DMS79 (cell line): ENCODE measurements at regions not wholly inside any gene's neighbourhood (a gene's known extent, or its start where the extent isn't known, plus 50 kb on each side); places are given as distances from the start of the nearest gene placed in this dataset.
A peak's percentile ranks its signal among the peaks of the same experiment; 100 is the strongest.
"Not testable (repeated sequence)": the region's sequence is repeated elsewhere in the genome, so short reads cannot be mapped to it uniquely, and the experiment has no call there.

Source experiments
- DNase-seq: peaks from one replicate; lab custom pipeline; 2025; lab: John Stamatoyannopoulos, UW

DNA sequence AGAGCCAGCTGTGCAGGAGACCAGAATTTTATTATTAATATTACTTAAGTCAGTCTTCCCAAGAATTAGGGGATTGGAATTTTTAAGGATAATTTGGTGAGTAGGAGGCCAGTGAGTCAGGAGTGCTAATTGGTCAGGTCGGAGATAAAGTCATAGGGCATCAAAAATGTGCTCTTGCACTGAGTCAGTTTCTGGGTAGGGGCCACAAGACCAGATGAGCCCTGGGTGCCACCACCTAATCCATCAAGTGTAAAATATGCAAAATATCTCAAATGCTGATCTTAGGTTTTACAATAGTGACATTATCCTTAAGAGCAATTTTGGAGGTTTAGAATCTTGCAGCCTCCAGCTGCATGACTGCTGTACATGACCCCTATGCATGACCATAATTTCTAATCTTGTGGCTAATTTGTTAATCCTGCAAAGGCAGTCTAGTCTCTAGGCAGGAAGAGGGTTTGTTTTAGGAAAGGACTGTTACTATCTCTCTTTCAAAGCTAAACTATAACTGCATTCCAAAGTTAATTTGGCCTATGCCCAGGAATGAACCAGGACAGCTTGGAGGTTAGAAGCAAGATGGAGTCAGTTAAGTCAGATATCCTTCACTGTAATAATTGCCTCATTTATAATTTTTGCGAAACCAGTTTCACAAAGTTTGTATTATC lies 215.9 kb downstream of the RNF152 start:
- DNase-seq, result no peak

DNA sequence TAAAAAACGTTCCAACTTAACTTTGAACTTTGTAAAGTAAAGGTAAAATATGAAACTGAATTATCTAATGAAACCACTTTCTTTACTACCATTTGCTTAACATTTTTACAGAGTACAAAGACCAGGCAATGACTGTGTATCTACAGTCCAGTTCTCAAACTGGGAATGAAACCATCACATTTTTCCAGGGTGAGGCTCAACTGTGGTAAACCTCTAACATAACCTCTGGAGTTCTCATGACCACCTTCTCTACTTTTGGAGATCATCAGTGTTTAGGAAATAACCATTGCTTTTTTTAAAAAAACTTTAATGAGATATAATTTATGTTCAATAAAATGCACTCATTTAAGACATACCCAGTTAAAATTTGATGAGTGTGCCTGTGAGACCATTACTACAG lies 223.5 kb downstream of the RNF152 start:
- DNase-seq, result no peak

DNA sequence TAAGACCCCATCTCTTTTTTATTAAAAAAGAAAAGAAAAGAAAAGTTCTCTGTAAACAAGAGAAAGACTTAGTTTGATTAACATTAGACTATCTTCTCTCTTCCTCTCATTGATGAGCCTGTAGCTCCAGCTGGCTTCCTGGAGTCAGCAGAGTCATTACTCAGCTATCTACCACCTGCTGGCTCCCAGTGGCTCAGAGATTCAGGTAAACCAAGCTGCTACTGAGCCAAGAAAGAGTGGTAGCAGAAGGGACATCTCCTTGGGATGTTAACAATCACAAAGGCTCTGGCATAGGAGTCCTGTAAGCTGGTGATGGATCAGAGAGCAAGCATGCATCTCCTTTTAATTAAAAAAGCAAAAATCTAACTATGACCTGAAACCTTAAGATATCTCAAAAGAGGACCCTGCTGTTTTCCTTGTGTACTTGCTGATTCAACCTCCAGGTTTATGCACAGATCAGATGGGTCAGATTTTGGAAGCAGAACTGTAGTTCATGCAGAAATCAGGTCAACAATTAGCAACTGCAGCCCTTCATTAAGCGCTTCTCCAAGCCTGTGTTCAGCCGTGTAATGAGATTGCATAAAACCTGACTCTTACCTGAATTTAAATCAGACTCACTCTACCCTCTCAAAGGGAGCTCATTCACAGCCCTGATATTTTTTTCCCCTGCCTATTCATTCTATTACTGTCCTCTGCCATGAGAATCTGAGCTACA lies 225.8 kb downstream of the RNF152 start:
- DNase-seq, result no peak

DNA sequence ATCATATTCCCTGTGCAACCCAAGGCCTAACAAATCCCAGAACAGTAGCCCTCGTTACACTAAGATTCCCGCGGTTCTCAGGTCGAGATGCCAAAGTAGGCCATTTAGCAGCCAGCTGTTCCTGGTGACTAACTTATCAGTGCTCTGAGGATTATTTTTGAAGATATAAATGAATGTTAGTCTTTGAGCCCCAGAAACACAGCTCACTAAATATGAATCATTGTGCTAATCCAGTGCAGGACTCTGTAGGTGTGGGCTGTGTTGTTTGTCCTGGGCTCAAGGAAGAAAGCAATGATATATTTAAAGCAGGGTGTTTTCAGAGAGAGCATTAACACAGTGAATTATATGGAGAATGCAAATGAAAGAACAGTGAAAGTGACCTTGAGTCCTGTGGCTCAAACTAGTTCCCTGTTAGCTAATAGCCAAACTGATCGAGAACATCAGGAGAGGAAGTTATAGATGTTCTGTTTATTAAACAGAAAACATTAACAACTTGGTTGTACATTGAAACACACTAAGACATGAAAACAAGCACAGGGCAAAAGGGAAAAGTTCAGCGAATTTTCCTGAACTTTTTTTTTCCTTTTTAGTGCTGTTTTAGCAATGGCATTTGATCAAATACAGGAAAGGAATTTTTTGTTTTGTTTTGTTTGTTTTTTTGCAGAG lies 228.3 kb downstream of the RNF152 start:
- DNase-seq, result no peak

DNA sequence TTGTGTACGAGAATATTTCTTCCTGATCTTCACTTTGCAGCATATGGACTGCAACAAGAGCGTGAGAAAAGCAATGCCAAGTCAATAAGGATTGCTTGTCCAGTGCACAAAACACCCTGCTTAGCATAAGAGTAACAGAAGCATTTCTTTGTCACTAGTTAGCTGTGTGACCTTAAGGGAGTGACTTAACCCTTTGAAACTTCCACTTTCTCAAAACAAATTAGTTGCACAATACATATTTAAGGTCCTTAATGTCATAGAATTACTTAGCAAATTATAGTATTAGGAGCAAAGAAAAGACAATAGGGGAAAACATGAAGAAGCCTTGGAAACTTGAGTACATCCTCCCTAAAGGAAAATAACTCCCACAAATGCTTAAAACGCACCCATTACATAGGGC lies 230.1 kb downstream of the RNF152 start:
- DNase-seq, result no peak

DNA sequence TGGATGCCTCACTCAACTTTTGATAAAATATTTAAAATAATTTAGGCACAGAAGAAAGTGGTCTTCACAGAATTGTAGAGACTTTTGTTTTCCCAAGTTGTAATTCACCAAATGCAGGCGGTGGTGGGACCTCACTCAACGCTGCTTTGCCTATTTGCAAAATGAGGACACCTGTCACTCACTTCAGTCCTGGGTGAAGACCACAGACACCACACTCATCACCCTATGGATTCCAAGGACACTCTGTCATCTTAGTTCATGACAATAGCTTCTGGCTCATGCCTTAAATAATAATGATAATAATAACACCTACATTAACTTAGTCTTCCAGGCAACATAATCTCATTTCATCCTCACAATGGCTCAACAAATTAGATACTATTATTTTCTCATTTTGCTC lies 234.4 kb downstream of the RNF152 start:
- DNase-seq, result no peak

DNA sequence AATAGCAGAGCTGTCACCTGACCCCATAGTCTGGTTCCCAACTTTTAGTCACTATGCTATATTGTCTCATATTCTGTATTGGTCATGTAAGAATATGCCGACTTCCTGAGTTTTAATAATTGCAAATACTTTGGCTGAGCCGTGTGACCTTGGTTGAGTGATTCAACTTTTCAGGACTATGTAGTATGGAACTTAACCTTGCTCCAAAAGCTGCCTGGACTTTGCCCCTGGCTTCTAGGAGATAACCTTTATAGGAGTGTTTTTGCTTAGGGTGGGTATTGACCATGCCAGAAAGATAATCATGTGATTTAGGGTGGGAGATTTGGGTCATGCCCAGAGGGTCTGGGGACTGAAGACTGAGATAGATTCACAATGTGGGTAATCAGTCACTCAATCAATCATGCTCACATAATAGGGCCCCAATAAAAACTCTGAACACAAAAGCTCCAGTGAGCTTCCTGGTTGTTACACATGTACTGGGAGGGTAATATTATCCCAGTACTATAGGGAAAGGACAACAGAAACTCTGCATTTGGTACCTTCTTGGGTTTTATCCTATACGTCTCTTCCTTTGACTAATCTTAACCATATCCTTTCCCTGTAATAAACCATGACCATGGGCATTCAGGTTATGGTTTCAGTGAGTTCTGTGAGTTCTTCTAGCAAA lies 235.6 kb downstream of the RNF152 start:
- no peak for DNase-seq

DNA sequence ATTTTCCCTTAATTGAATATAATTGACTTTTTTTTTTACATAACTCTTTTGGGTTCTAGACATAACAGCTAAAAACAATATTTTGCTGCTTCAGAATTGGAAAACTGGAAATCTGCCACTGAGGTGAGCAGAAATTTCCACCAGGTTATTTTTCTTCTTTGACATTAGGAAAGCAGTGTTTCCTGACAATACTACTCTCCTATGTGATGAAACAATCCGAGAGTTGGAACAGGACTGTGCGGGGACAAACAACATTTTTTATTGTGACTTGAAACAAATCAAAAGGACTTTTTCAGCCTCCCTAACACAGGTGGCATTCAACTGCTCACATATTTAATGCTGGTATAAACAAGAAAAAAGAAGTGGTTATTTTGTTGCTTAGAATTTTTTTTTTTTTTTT lies 237.2 kb downstream of the RNF152 start:
- DNase-seq, result no peak

DNA sequence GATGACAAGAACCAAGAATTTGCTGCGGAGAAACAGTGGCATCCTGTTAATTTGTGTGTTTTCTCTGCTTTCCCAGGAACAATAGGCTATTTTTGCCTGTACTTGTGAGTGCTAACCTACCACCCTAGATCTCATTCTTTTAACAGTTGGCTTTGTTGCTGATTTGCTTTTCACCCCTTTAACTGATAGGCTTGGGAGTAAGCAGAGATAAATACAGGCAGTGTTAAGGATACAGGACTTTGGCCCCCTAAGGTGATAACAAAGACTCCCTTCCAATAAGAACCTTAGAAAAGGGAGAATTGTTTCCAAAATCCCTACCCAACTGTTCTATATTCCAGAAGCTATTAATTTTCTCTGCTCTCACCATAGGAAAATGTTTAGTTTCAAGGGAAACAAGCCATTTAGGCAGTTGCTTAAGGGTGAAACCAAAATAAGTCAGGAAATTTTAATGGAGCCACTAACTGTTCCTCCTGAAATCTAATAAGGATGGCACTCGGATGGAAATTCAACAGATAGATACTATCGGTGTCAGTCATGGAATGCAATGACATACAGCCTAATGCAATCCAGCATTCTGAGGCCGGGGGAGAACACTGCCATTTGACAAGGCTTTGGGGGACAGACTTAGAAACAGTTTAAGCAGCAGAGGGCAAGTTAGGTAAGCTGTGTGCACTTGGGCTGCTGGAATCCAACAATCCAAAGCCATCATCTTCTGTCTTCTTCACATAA lies 238.8 kb downstream of the RNF152 start:
- DNase-seq, result no peak

DNA sequence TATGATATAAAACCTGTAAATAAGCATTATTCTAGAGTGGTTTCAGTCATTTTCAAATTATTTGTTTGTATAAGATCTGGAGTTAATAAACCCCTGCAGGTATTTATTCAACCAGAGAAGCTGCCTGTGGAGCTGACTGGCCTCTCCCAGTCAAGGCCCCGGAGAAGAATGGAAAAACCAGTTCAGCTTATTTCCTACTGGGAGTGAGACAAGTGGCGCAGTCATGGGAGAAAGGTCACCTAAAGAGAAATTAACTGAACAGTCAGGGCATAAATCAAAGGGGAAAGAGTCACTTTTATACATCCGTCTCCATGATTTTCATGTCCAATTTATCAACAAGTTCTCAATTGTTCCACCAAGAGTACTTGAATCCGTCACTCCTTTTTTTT lies 240.9 kb downstream of the RNF152 start:
- no peak for DNase-seq

DNA sequence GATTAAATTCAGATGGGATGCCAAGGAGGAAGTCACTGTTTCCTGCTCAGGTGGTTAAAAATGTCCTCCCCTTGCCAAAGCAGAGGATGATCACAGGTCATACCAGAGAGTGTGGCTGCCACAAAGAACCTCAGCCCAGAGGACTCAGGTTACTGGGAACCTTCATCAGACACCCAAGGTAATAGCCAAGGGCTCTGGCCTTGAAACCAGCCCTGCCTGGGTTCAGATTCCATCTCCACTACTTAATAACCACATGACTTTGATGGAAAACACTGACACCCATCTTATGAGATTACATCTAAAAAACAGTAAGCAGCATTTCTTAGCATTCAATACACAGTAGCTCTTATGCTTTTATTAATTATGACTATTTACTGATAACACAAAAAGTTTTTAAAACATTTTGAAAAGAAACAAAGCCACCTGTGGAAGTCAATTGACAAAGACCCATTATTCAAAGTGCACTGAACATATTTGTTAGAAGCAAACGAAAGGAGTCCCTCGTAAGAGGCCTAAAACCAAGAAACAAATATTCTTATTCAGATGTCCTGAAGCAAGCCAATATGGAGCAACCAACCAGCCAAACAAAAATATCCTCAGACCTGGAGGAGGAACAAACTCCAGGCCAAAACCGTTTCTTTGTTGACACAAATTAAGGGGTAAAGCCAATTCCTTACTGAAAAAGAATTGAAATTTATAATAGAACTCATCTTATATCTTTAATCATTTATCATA lies 241.5 kb downstream of the RNF152 start:
- DNase-seq, result no peak

DNA sequence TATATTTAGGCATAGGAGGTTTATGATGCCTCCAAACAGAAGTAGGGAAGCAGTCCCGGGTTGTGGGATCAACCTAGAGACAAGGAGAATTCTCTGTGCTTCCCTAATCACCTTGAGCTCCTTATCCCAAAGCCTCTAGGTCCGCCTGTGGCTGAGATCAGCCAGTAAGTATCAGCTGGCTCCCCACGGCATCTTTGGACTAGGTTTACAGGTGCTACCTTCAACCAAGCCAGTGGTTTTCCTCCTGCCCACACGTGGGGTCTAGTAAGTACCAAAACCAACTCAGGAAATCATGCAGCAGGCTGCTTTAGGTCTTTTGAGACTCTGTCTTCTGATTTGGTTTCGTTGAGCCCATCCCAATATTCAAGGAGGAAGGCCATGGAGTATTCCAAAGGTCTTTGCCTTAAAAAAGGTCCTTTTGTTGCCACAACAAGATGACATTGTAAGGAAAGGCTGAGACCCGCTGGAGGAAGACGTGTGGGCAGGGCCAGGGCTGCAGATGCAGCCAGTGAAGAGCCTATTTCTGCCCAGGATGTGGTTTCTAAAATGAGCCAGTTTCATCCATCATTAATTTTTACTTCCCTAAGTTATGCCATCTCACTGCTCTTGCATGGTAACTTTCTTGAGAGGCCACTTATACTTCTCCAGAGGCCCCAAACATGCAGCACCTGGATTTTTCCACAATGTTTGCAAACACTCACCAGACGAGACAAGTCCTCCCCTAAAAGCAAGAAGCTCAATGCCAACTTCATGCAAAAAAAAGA lies 248.7 kb downstream of the RNF152 start:
- peak; percentile 52 for DNase-seq

DNA sequence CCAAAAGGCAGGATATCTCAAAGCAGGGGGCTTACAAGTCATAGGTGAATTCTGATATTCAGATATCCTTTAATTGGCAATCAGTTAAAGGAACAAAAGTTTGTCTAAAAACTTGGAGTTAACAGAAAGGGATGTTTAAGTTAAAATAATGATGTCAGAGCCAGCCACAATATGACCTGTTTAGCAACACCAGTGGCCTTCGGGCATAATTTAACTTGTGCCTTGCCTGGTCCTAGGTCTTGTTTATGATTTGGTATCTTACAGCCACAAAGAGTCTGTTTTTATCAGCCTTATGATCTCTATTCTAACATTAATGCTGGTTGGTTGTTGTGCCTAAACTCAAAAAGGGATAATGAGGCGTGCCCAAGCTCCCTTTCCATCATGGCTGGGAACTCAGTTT lies 252.9 kb downstream of the RNF152 start:
- no peak for DNase-seq

DNA sequence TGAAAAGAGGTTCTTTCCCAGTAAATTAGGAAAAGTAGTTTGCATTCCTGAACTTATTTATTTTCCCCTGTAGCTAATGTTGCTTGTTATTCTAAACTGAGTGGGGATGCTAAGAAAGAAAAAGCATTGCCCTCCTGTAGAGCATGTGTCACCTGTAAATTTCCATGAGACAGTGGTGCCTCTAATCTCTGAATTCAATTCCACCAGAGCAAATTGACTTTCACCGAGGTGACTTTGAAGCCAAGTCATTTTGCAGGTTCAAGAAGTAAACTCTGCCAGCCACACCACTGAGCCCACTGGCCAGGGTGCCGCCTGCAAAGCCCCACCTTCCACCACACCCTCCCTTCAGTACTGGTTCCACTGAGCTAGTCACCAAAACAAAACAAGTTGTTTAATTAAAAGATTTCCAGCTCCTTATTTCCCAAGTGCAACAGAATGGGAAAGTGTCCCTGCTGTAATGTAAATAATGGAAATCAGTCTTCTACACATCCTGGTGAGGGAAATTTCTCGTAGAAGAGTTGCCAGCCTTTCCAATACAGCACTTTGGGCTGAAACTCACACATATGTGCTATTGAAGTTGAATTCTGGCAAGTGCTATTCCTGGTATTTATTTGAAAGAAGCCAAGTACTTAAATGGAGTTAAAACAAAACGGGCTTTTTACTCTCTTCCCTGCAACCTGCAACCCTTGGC lies 254.8 kb downstream of the RNF152 start:
- DNase-seq, result no peak

DNA sequence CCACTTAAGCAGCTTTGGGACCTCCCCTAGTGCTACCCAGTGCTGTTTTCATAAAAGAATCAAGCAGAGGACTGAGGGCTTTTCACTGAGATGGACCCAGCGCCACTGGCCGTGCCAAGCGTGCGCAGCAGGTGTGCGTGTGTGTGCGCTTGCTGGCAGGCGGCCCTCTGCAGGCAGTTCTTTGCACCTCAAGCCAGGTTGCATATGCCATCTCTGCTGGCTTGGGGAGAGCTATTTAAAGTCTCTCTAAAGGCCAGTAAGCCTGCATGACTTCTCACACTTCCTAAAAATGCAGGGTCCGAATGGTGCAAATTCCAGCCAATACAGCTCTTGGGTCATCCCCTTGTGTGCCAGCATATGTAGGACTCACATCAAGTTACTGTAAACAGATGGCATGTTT lies 255.5 kb downstream of the RNF152 start:
- DNase-seq, result no peak

DNA sequence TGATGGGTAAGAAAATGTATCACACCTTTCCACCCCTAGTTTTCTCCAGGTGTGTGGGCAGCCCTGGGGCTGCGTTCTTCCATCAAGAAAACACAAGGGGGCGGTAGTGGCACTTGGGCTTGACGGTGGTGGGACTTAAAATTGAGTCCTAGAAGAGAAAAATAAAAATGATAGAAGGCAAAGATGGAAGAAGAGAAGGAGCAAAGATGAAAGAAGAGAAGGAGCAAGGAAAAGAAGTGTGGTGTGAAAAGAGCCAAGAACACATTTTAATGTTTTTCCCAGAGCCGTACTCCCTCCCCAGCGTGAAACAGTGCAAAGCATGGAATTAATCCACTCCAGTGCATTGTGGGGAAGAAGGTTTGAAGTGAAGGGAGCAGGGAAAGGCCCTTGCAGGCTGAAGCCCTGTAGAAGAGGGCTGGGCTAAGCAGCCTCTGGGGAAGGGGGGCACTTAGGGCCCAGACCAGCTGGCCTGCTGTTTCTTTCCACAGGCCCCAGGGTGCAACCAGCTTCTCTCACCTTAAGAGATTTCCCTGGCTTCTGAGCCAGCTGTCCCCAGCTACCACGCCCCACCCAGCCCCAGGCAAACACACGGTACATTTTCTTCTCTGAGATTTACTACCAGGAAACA lies 256.8 kb downstream of the RNF152 start:
- DNase-seq, result no peak

DNA sequence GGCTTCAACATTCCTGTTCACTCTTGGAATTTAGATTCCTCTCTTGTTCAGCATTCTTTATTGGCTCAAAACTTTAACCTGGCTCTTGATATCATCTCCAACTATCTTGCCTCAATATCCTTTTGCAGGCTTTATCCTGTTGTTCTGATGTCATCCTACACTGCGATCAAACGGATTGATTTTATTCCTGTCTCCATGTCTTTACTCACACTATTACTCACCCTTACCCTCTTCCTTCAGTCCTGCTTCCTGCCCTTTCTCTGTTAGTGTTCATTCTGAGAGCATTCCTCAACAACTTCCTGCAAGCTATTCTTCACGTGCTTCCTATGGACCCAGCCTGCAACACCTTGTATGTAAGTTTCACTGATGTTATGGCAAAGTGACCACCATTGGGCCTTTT lies 264.7 kb downstream of the RNF152 start:
- no peak for DNase-seq

DNA sequence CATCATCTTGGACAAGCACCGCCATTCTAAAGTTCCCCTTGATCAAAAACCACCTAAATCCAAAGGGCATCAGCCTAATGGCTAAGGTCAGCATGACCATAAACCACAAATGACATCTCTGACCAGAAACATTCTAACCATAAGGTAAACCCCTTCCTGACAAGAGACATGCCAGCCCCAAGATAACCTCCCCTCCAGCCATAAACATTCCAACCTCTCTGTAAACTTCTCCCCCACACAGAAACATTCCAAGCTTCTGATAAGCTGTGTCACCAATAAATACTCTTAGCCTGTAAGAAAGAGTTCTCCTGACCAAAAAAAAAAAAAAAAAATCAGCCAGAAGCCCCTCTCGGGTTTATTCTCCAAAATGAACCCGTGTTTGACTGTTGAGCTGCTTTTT lies 268.2 kb downstream of the RNF152 start:
- DNase-seq, result not testable (repeated sequence)

DNA sequence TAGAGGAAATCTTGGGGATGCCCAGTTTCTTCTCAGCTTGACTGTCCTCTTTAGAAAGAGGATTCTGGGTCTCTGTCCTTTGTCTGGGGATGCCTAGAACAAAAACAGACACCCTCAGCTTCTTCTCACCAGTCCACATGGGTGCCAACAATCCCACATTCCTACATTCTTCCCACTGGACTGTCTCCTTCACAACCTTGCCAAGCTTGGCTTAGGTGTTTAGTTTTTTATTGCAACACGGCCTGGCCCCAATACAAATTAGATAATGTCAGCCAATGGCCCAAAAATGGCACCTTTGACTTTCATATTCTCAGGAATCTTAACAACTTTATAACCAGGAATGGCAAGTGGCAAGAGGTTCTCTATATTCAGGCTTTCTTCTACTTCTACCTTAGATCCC lies 273.0 kb downstream of the RNF152 start:
- DNase-seq, result no peak

DNA sequence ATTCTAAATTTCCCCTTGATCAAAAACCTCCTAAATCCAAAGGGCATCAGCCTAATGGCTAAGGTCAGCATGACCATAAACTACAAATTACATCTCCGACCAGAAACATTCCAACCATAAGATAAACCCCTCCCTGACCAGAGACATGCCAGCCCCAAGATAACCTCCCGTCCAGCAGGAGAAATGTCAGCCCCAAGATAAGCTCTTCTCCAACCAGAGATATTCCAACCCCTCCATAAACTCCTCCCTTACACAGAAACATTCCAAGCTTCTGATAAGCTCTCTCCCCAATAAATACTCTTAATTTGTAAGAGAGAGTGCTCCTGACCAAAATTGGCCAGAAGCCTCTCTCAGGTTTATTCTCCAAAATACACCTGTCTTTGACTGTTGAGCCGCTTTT lies 274.0 kb downstream of the RNF152 start:
- no peak for DNase-seq
